ENCODE measurements at regions not wholly inside any gene's neighbourhood (a gene's known extent, or its start where the extent isn't known, plus 50 kb on each side); places are given as distances from the start of the nearest gene placed in this dataset.

DNA sequence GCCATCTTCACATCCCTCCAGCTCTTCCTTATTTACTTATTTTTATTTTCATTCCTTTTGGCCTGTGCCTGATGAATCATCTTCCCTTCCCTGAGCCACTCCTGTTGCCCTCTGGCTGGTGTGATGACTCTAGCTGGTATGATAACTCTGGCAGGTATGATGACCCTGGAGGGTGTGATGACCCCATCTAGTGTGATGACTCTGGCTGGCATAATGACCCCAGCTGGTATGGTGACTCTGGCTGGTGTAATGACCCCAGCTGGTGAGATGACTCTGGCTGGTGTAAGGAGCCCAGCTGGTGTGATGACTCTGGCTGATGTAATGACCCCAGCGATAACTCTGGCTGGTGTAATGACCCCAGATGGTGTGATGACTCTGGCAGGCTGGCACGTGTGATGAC is 426.8 kb downstream of the QKI start:
- Histone ChIP-seq H3K9me1 (ENCODE audit: insufficient read depth, low read length) (no peaks in the 10 kb centered on the region), H2AFZ (replicated peaks; ENCODE audit: low read length, poor library complexity) (no peak overlapping the region), H4K91ac (ENCODE audit: insufficient read depth, low read depth, low read length) (no peak overlapping the region), H3K36me3 (ENCODE audit: control insufficient read depth, insufficient read depth, low read length) (no peaks in the 10 kb centered on the region), H3K4me2 (ENCODE audit: low read depth, low read length) (no peak overlapping the region), H3K14ac (replicated peaks; ENCODE audit: low read depth, low read length) (no peak overlapping the region), H3K9me3 (ENCODE audit: control insufficient read depth, insufficient read depth, low read length) (no peaks in the 10 kb centered on the region), H4K5ac (ENCODE audit: low read depth, low read length) (no peak overlapping the region), H2BK5ac (ENCODE audit: low read depth, low read length, poor library complexity, severe bottlenecking) (no peak overlapping the region), H4K20me1 (ENCODE audit: insufficient read depth, low read length) (no peaks in the 10 kb centered on the region), H2BK120ac (ENCODE audit: low read depth, low read length) (no peak overlapping the region), H3K79me1 (ENCODE audit: low read depth in 1 of 2, low read length in 2 of 2) (no peaks in the 10 kb centered on the region), H3K4ac (ENCODE audit: low read depth, low read length) (no peak overlapping the region), H3K27ac (ENCODE audit: insufficient read depth, low read length) (no peak overlapping the region), H3K4me3 (ENCODE audit: insufficient read depth, low read depth, low read length) (no peak overlapping the region), H3K56ac (ENCODE audit: extremely low read depth, insufficient read depth, low read length) (no peak overlapping the region), H3K4me1 (ENCODE audit: control insufficient read depth, insufficient read depth, low read length) (peaks cover 4% of the 10 kb centered on the region; the same call in 1 of the 2 replicates), H3K9ac (ENCODE audit: low read depth, low read length) (no peak overlapping the region), H2BK15ac (ENCODE audit: low read depth, low read length) (no peak overlapping the region), H4K8ac (ENCODE audit: low read depth in 2 of 2, low read length in 2 of 2) (no peak overlapping the region), H2AK9ac (replicated peaks; ENCODE audit: low read depth, low read length, poor library complexity) (no peak overlapping the region), H3K23ac (ENCODE audit: low read depth, low read length) (no peak overlapping the region), H3K27me3 (ENCODE audit: control insufficient read depth, insufficient read depth, low read length) (no peaks in the 10 kb centered on the region), H2BK20ac (ENCODE audit: low read depth, low read length) (no peak overlapping the region), H3K18ac (ENCODE audit: low read depth, low read length) (no peak overlapping the region), H2AK5ac (ENCODE audit: low read depth, low read length) (no peak overlapping the region)
- dilution Hi-C loops (cut with HindIII; ENCODE audit: low sequenced_read_pairs, unreplicated experiment) = no loop called here
- POLR2A ChIA-PET (ENCODE audit: unreplicated experiment) = no interaction called here
- ATAC-seq (ENCODE audit: low read depth) = no peak
- CTCF ChIA-PET = no interaction called here
- DNase-seq = no peak
- TF ChIP-seq MAFK (IDR thresholded peaks at IDR 0.05; ENCODE audit: low read depth, low read length) (no peak), SMC3 (IDR thresholded peaks at IDR 0.05; ENCODE audit: low read depth, low read length) (no peak), FOS (IDR thresholded peaks at IDR 0.05; ENCODE audit: low read depth, low read length) (no peak), MXI1 (IDR thresholded peaks at IDR 0.05; ENCODE audit: borderline replicate concordance, low read depth, low read length) (no peak), CEBPB (IDR thresholded peaks at IDR 0.05; ENCODE audit: low read depth, low read length) (no peak), RFX5 (IDR thresholded peaks at IDR 0.05; ENCODE audit: low read depth, low read length) (no peak), NFE2L2 (IDR thresholded peaks at IDR 0.05; ENCODE audit: low read depth, low read length) (no peak), RCOR1 (IDR thresholded peaks at IDR 0.05; ENCODE audit: insufficient replicate concordance, low read length) (no peak), RAD21 (IDR thresholded peaks at IDR 0.05; ENCODE audit: low read length) (no peak), CHD1 (IDR thresholded peaks at IDR 0.05; ENCODE audit: low read depth, low read length) (no peak), POLR2A (IDR thresholded peaks at IDR 0.05; ENCODE audit: low read depth, low read length) (no peak), BHLHE40 (IDR thresholded peaks at IDR 0.05; ENCODE audit: low read depth, low read length) (no peak), MAZ (IDR thresholded peaks at IDR 0.05; ENCODE audit: borderline replicate concordance, low read depth, low read length) (no peak)
- TF ChIP-seq, protein P1, sequence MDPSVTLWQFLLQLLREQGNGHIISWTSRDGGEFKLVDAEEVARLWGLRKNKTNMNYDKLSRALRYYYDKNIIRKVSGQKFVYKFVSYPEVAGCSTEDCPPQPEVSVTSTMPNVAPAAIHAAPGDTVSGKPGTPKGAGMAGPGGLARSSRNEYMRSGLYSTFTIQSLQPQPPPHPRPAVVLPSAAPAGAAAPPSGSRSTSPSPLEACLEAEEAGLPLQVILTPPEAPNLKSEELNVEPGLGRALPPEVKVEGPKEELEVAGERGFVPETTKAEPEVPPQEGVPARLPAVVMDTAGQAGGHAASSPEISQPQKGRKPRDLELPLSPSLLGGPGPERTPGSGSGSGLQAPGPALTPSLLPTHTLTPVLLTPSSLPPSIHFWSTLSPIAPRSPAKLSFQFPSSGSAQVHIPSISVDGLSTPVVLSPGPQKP (IDR thresholded peaks at IDR 0.05; ENCODE audit: borderline replicate concordance, low read depth, low read length) = no peak
- TF ChIP-seq, protein P2, sequence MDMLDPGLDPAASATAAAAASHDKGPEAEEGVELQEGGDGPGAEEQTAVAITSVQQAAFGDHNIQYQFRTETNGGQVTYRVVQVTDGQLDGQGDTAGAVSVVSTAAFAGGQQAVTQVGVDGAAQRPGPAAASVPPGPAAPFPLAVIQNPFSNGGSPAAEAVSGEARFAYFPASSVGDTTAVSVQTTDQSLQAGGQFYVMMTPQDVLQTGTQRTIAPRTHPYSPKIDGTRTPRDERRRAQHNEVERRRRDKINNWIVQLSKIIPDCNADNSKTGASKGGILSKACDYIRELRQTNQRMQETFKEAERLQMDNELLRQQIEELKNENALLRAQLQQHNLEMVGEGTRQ (IDR thresholded peaks at IDR 0.05; ENCODE audit: low read depth, low read length) = no peak
- TF ChIP-seq, protein P3, sequence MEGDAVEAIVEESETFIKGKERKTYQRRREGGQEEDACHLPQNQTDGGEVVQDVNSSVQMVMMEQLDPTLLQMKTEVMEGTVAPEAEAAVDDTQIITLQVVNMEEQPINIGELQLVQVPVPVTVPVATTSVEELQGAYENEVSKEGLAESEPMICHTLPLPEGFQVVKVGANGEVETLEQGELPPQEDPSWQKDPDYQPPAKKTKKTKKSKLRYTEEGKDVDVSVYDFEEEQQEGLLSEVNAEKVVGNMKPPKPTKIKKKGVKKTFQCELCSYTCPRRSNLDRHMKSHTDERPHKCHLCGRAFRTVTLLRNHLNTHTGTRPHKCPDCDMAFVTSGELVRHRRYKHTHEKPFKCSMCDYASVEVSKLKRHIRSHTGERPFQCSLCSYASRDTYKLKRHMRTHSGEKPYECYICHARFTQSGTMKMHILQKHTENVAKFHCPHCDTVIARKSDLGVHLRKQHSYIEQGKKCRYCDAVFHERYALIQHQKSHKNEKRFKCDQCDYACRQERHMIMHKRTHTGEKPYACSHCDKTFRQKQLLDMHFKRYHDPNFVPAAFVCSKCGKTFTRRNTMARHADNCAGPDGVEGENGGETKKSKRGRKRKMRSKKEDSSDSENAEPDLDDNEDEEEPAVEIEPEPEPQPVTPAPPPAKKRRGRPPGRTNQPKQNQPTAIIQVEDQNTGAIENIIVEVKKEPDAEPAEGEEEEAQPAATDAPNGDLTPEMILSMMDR (conservative IDR thresholded peaks at IDR 0.05; ENCODE audit: low read depth, low read length) = no peak
- whole genome bisulfite sequencing, 2 experiments (ENCODE audit: extremely low coverage in 2 of 2, insufficient read length in 1 of 2) = 69% methylated on average over 2 of the region's 2 CpGs; no CpG with 5 or more reads in 1 of the 2 experiments
- in situ Hi-C loops (cut with MboI; ENCODE audit: low sequenced_read_pairs) = no loop called here
- BruUV-seq (replicated peaks) = no TSS peak
- intact Hi-C loops (cut with micrococcal nuclease) = no loop called here

Data from IMR-90 (cell line).